ENCODE measurements at regions not wholly inside any gene's neighbourhood (a gene's known extent, or its start where the extent isn't known, plus 50 kb on each side); places are given as distances from the start of the nearest gene placed in this dataset.

DNA sequence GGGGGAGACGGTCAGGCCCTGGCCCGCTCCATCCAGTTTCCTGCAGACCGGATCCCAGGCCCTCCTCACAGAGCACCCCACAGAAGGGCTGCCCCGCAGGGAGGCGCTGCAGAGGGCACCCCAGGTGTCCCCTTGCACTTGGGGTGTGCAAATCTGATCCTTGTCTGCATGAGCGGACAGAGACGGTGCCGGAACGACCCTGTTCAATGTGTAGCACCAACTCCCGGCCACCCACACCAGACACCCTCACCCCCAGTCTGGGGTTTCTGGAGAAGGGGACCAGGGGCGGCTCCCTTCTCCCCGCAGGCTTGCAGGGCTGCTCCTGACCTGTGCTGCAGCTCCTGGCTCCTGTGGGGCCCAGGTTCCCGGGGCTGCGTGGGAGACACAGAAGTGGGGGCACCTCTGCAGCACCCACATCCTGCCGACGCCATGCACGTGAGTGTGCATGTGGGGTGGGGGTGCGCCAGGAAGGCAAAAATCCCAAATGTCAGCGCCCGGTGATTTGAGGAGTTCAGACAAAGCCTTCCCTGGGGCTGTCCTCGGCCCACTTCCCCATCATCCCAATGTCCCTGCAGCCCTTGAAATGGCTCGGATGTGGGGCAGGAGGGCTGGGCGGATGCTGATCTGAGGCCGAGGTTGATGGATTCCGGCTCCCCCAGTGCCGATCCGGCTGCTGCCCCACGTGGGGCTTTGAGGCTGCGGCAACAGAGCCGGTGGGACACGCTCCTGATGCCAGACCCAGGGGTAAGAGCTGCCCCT, 85.3 kb upstream of the BHLHE23 start:
- DNase-seq (ENCODE audit: low read depth, low spot score) (no peak), ATAC-seq (no peak)
- no peak overlapping the region for H3K4me3 ChIP-seq (ENCODE audit: low read depth in 2 of 2, low read length in 2 of 2)
- no peaks in the 10 kb centered on the region for H3K4me1 ChIP-seq (ENCODE audit: control insufficient read depth, insufficient read depth, low read length)
- ChIA-PET CTCF (no interaction called here), POLR2A (no interaction called here)
- H3K27ac ChIP-seq (ENCODE audit: low read length), result no peak overlapping the region
- H3K36me3 ChIP-seq (ENCODE audit: control insufficient read depth, insufficient read depth, low read length), result no peaks in the 10 kb centered on the region
- BruUV-seq (replicated peaks), result no TSS peak
- no peaks in the 10 kb centered on the region for H3K9me3 ChIP-seq (ENCODE audit: control insufficient read depth, insufficient read depth, low read depth, low read length)
- in situ Hi-C loops (cut with HindIII; ENCODE audit: low pct_unique_long_range_greater_than_20kb, low sequenced_read_pairs) (no loop called here), intact Hi-C loops (cut with micrococcal nuclease; ENCODE audit: unreplicated experiment) (no loop called here)
- TF ChIP-seq POLR2AphosphoS5 (IDR thresholded peaks at IDR 0.05; ENCODE audit: low read depth, low read length) (no peak), TCF7L2 (IDR thresholded peaks at IDR 0.05; ENCODE audit: low read depth, low read length) (no peak), SIN3A (IDR thresholded peaks at IDR 0.05; ENCODE audit: borderline replicate concordance, insufficient read depth, low read depth, low read length) (no peak)
- TF ChIP-seq, protein P1, sequence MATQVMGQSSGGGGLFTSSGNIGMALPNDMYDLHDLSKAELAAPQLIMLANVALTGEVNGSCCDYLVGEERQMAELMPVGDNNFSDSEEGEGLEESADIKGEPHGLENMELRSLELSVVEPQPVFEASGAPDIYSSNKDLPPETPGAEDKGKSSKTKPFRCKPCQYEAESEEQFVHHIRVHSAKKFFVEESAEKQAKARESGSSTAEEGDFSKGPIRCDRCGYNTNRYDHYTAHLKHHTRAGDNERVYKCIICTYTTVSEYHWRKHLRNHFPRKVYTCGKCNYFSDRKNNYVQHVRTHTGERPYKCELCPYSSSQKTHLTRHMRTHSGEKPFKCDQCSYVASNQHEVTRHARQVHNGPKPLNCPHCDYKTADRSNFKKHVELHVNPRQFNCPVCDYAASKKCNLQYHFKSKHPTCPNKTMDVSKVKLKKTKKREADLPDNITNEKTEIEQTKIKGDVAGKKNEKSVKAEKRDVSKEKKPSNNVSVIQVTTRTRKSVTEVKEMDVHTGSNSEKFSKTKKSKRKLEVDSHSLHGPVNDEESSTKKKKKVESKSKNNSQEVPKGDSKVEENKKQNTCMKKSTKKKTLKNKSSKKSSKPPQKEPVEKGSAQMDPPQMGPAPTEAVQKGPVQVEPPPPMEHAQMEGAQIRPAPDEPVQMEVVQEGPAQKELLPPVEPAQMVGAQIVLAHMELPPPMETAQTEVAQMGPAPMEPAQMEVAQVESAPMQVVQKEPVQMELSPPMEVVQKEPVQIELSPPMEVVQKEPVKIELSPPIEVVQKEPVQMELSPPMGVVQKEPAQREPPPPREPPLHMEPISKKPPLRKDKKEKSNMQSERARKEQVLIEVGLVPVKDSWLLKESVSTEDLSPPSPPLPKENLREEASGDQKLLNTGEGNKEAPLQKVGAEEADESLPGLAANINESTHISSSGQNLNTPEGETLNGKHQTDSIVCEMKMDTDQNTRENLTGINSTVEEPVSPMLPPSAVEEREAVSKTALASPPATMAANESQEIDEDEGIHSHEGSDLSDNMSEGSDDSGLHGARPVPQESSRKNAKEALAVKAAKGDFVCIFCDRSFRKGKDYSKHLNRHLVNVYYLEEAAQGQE (IDR thresholded peaks at IDR 0.05; ENCODE audit: insufficient read depth in 1 of 2, low read depth in 2 of 2, low read length in 1 of 2), result no peak
- TF ChIP-seq, protein P2, sequence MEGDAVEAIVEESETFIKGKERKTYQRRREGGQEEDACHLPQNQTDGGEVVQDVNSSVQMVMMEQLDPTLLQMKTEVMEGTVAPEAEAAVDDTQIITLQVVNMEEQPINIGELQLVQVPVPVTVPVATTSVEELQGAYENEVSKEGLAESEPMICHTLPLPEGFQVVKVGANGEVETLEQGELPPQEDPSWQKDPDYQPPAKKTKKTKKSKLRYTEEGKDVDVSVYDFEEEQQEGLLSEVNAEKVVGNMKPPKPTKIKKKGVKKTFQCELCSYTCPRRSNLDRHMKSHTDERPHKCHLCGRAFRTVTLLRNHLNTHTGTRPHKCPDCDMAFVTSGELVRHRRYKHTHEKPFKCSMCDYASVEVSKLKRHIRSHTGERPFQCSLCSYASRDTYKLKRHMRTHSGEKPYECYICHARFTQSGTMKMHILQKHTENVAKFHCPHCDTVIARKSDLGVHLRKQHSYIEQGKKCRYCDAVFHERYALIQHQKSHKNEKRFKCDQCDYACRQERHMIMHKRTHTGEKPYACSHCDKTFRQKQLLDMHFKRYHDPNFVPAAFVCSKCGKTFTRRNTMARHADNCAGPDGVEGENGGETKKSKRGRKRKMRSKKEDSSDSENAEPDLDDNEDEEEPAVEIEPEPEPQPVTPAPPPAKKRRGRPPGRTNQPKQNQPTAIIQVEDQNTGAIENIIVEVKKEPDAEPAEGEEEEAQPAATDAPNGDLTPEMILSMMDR (IDR thresholded peaks at IDR 0.05), result no peak
- H3K27me3 ChIP-seq (ENCODE audit: control insufficient read depth, insufficient read depth, low read length), result no peaks in the 10 kb centered on the region; the same call in 1 of the 2 replicates

DNA sequence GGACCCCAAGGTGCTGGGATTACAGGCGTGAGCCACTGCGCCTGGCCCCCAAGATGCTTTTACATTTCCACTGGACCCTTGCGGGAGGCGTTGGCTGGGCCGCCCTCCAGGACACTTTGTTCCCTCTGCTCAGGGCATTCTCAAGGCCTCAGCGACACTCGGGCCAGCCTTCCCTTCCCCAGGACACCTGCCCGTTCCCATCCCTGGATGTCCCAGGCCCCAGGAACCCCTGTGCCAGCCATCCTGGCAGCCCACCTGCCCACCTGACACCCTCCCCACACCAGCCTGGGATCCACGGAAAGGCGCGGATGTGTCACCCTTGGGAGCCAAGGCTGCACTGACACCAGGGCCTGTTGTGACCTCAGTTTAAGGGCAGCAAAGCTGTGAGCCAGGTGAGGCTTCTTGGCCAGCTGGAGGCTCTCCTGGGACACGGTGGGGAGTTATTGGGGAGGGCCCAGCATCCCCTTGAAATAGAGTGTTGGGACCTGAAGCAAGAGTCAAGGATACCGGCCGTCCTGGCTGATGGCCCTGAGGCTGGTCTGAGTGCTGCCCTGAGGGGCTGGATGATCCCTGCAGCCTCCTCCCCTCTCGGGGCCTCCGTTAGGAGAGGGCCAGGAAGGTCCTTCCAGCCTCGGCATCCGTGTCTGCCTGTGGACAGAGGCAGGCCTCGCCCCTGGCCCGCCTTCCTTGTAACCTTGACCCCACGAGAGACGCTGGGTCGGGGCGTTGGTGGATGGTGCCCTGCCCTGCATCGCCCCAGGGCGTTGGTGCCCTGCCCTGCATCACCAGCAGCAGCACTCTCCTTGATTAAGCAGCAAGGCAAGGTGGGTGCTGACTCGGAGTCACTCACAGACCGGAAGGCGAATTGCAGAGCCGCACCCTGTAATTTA, 84.2 kb upstream of the BHLHE23 start:
- Histone ChIP-seq H3K4me3 (ENCODE audit: low read depth in 2 of 2, low read length in 2 of 2) (no peak overlapping the region), H3K9me3 (ENCODE audit: control insufficient read depth, insufficient read depth, low read depth, low read length) (no peaks in the 10 kb centered on the region), H3K36me3 (ENCODE audit: control insufficient read depth, insufficient read depth, low read length) (no peaks in the 10 kb centered on the region), H3K27me3 (ENCODE audit: control insufficient read depth, insufficient read depth, low read length) (no peaks in the 10 kb centered on the region; the same call in 1 of the 2 replicates), H3K4me1 (ENCODE audit: control insufficient read depth, insufficient read depth, low read length) (no peaks in the 10 kb centered on the region), H3K27ac (ENCODE audit: low read length) (no peak overlapping the region)
- TF ChIP-seq SIN3A (IDR thresholded peaks at IDR 0.05; ENCODE audit: borderline replicate concordance, insufficient read depth, low read depth, low read length) (no peak), POLR2AphosphoS5 (IDR thresholded peaks at IDR 0.05; ENCODE audit: low read depth, low read length) (no peak), TCF7L2 (IDR thresholded peaks at IDR 0.05; ENCODE audit: low read depth, low read length) (no peak)
- TF ChIP-seq, protein P2 (IDR thresholded peaks at IDR 0.05), result no peak
- TF ChIP-seq, protein P1 (IDR thresholded peaks at IDR 0.05; ENCODE audit: insufficient read depth in 1 of 2, low read depth in 2 of 2, low read length in 1 of 2), result no peak
- intact Hi-C loops (cut with micrococcal nuclease; ENCODE audit: unreplicated experiment), result no loop called here
- ChIA-PET POLR2A (no interaction called here), CTCF (interaction anchor here (0.6 kb wide), 1 partner anchor 379 kb away, joined by 5 read pairs; no protein-coding TSS in a partner anchor)
- in situ Hi-C loops (cut with HindIII; ENCODE audit: low pct_unique_long_range_greater_than_20kb, low sequenced_read_pairs), result no loop called here
- no peak for DNase-seq (ENCODE audit: low read depth, low spot score)
- no TSS peak for BruUV-seq (replicated peaks)
- no peak for ATAC-seq
